SU-DHL-6 (cell line): ENCODE measurements at regions not wholly inside any gene's neighbourhood (a gene's known extent, or its start where the extent isn't known, plus 50 kb on each side); places are given as distances from the start of the nearest gene placed in this dataset.

Source experiments
- H2AFZ ChIP-seq: fragments of 200-600 bp; sonication (generic); 2 replicates; pipeline ENCODE4 v1.6.1; 2014; ENCODE audit warnings: low read depth, mild to moderate bottlenecking, moderate library complexity, mixed read lengths, antibody characterized with exemption, low read length; ENCODE audit not compliant: severe bottlenecking
- H3F3A ChIP-seq: fragments of 200-600 bp; shearing (Covaris generic); 2 replicates; pipeline ENCODE4 v1.6.0; 2016; ENCODE audit warnings: antibody characterized with exemption, mild to moderate bottlenecking; ENCODE audit not compliant: insufficient read depth
- H3K27ac ChIP-seq: fragments of 200-600 bp; sonication (generic); 2 replicates; pipeline ENCODE4 v1.5.1; 2016; ENCODE audit warnings: low read depth, mild to moderate bottlenecking, low read length, moderate library complexity, mixed read lengths
- H3K27me3 ChIP-seq: fragments of 200-600 bp; sonication (generic), shearing (Covaris generic); 2 replicates; pipeline ENCODE4 v1.6.0; 2014; ENCODE audit warnings: mild to moderate bottlenecking, low read length
- H3K36me3 ChIP-seq: fragments of 200-600 bp; sonication (generic); 2 replicates; pipeline ENCODE4 v1.6.1; 2014; ENCODE audit warnings: mild to moderate bottlenecking, low read length, mixed read lengths
- H3K4me2 ChIP-seq: fragments of 300-600, 200-600 bp; shearing (Covaris generic), sonication (generic); 2 replicates; pipeline ENCODE4 v1.6.0; 2014; ENCODE audit warnings: low read length, low read depth, mild to moderate bottlenecking; ENCODE audit not compliant: poor library complexity, severe bottlenecking
- H3K4me3 ChIP-seq: fragments of 200-600 bp; sonication (generic); 2 replicates; pipeline ENCODE4 v1.5.1; 2014; ENCODE audit warnings: antibody characterized with exemption, low read length, mild to moderate bottlenecking, mixed read lengths; ENCODE audit not compliant: insufficient read depth, poor library complexity, severe bottlenecking
- H3K79me2 ChIP-seq: fragments of 200-600 bp; sonication (generic); 2 replicates; pipeline ENCODE4 v1.6.1; 2014; ENCODE audit warnings: mild to moderate bottlenecking, low read length, moderate library complexity; ENCODE audit not compliant: insufficient read depth
- H3K9ac ChIP-seq: fragments of 200-600 bp; sonication (generic); 2 replicates; pipeline ENCODE4 v1.7.0; 2014; ENCODE audit warnings: mild to moderate bottlenecking, low read length
- H3K9me2 ChIP-seq: fragments of 200-600 bp; sonication (generic); replicated peaks from 2 replicates; pipeline ENCODE4 v1.6.1; 2014; ENCODE audit warnings: low read length; ENCODE audit not compliant: insufficient read depth
- H3K9me3 ChIP-seq: fragments of 200-600 bp; sonication (generic); 2 replicates; pipeline ENCODE4 v1.6.1; 2014; ENCODE audit warnings: low read length, mixed read lengths; ENCODE audit not compliant: insufficient read depth
- H4K20me1 ChIP-seq: fragments of 200-600 bp; sonication (generic); 2 replicates; pipeline ENCODE4 v1.6.1; 2014; ENCODE audit warnings: low read depth, mild to moderate bottlenecking, antibody characterized with exemption, low read length, moderate library complexity, mixed read lengths
- CTCF ChIP-seq: fragments of 200-600 bp; sonication (generic); IDR thresholded peaks from one replicate; pipeline ENCODE4 v1.5.1; 2017; ENCODE audit warnings: antibody characterized with exemption, mild to moderate bottlenecking, low read length, moderate library complexity; ENCODE audit not compliant: insufficient read depth, poor library complexity, severe bottlenecking
- EZH2phosphoT487 ChIP-seq: fragments of 200-600 bp; sonication (generic), shearing (Covaris generic); conservative IDR thresholded peaks from 2 replicates; pipeline ENCODE4 v1.6.1; 2018; ENCODE audit warnings: mild to moderate bottlenecking, antibody characterized with exemption, low read length, moderate library complexity, mixed read lengths

- Histone ChIP-seq H3K4me2 (no peak overlapping the region), H3K9me3 (no peaks in the 10 kb centered on the region), H3K36me3 (no peaks in the 10 kb centered on the region), H3K27ac (no peak overlapping the region), H3K9me2 (no peaks in the 10 kb centered on the region), H3F3A (no peaks in the 10 kb centered on the region), H3K4me3 (no peak overlapping the region), H3K79me2 (no peaks in the 10 kb centered on the region), H4K20me1 (no peaks in the 10 kb centered on the region), H3K27me3 (no peaks in the 10 kb centered on the region), H2AFZ (no peak overlapping the region), H3K9ac (no peak overlapping the region)
- TF ChIP-seq CTCF (no peak), EZH2phosphoT487 (no peak)
These were observed 285.2 kb upstream of the FZD8 start for GRCh38 chr10:35927341-35927740.

GRCh38 chr10:35926846-35927245 is 284.8 kb upstream of the FZD8 start:
- Histone ChIP-seq H3K9me3 (no peaks in the 10 kb centered on the region), H3K27ac (no peak overlapping the region), H4K20me1 (no peaks in the 10 kb centered on the region), H3K9ac (no peak overlapping the region), H3K79me2 (no peaks in the 10 kb centered on the region), H3K9me2 (no peaks in the 10 kb centered on the region), H3K36me3 (no peaks in the 10 kb centered on the region), H3K27me3 (no peaks in the 10 kb centered on the region), H2AFZ (no peak overlapping the region), H3F3A (no peaks in the 10 kb centered on the region), H3K4me2 (no peak overlapping the region), H3K4me3 (no peak overlapping the region)
- TF ChIP-seq CTCF (no peak), EZH2phosphoT487 (no peak)

- Histone ChIP-seq H3K27me3 (no peaks in the 10 kb centered on the region), H3K27ac (no peak overlapping the region), H3K9ac (no peak overlapping the region), H4K20me1 (no peaks in the 10 kb centered on the region), H2AFZ (no peak overlapping the region), H3K4me3 (no peak overlapping the region), H3K9me2 (no peaks in the 10 kb centered on the region), H3K4me2 (no peak overlapping the region), H3K36me3 (no peaks in the 10 kb centered on the region), H3F3A (no peaks in the 10 kb centered on the region), H3K79me2 (no peaks in the 10 kb centered on the region), H3K9me3 (no peaks in the 10 kb centered on the region)
- no peak for TF ChIP-seq CTCF
- TF ChIP-seq EZH2phosphoT487: no peak
These were observed 283.4 kb upstream of the FZD8 start for GRCh38 chr10:35925493-35925892.

GRCh38 chr10:35924759-35925158 is 282.7 kb upstream of the FZD8 start:
- Histone ChIP-seq H3K4me2 (no peak overlapping the region), H3K4me3 (no peak overlapping the region), H3K27ac (no peak overlapping the region), H3K36me3 (no peaks in the 10 kb centered on the region), H4K20me1 (no peaks in the 10 kb centered on the region), H3K9ac (no peak overlapping the region), H3K9me3 (no peaks in the 10 kb centered on the region), H3K79me2 (no peaks in the 10 kb centered on the region), H3K9me2 (no peaks in the 10 kb centered on the region), H3K27me3 (no peaks in the 10 kb centered on the region), H3F3A (no peaks in the 10 kb centered on the region), H2AFZ (no peak overlapping the region)
- TF ChIP-seq EZH2phosphoT487: no peak
- TF ChIP-seq CTCF: no peak
